Left ventricle myocardium inferior (tissue), 1 donor: ENCODE measurements at regions not wholly inside any gene's neighbourhood (a gene's known extent, or its start where the extent isn't known, plus 50 kb on each side); places are given as distances from the start of the nearest gene placed in this dataset.

Experiments
- DNase-seq: peaks from one replicate; pipeline ENCODE4 v3.0.0-alpha.2; 2020
- H3K27ac ChIP-seq: fragments of 200-600 bp; replicated peaks from 2 replicates; pipeline ENCODE4 v1.8.0; 2021
- H3K27me3 ChIP-seq: fragments of 200-600 bp; 2 replicates; pipeline ENCODE4 v1.8.0; 2021; ENCODE audit warnings: low read depth
- H3K36me3 ChIP-seq: fragments of 200-600 bp; 2 replicates; pipeline ENCODE4 v1.8.0; 2021
- H3K4me1 ChIP-seq: fragments of 200-600 bp; 2 replicates; pipeline ENCODE4 v1.8.0; 2021
- H3K4me3 ChIP-seq: fragments of 200-600 bp; 2 replicates; pipeline ENCODE4 v1.8.0; 2021; ENCODE audit warnings: mild to moderate bottlenecking, moderate library complexity
- H3K9me3 ChIP-seq: fragments of 200-600 bp; replicated peaks from 2 replicates; pipeline ENCODE4 v1.8.0; 2021
- intact Hi-C: fragments of 100-400 bp; cut with micrococcal nuclease; formaldehyde crosslinking; loops from one replicate; pipeline ENCODE4 v1.11.0; 2022
- TF ChIP-seq, protein P1 (sequence below): fragments of 200-600 bp; IDR thresholded peaks from 2 replicates; pipeline ENCODE4 v1.8.0; 2021; ENCODE audit warnings: antibody characterized with exemption, mild to moderate bottlenecking, borderline replicate concordance
- donor health status: DM: no; HTN: yes; CAD: no; lungs with severe emphysema.

DNA sequence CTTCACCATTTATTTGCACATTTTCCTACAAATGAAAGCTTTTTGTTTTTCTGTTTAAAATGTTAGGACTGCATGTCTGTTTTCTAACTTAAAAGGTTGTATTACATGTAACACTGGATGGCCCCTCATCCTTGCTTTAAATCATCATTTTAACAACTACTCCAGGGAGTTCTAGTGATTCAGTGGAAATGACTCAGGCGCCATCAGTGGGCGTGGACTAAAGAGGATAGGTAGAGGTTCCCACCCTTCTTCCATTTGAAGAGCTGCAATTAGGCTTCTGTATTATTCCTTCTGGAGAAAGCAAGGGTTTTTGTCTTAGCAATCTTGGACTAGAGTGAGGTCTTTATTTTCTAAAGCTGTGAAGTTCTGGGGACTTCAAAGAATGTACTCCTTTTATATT, 213.7 kb downstream of the TMEM38B start:
- Histone ChIP-seq H3K9me3 (no peaks in the 10 kb centered on the region), H3K4me1 (peaks cover 13% of the 10 kb centered on the region), H3K4me3 (no peak overlapping the region), H3K27ac (no peak overlapping the region), H3K27me3 (no peaks in the 10 kb centered on the region), H3K36me3 (no peaks in the 10 kb centered on the region)
- no peak for DNase-seq
- TF ChIP-seq, protein P1, sequence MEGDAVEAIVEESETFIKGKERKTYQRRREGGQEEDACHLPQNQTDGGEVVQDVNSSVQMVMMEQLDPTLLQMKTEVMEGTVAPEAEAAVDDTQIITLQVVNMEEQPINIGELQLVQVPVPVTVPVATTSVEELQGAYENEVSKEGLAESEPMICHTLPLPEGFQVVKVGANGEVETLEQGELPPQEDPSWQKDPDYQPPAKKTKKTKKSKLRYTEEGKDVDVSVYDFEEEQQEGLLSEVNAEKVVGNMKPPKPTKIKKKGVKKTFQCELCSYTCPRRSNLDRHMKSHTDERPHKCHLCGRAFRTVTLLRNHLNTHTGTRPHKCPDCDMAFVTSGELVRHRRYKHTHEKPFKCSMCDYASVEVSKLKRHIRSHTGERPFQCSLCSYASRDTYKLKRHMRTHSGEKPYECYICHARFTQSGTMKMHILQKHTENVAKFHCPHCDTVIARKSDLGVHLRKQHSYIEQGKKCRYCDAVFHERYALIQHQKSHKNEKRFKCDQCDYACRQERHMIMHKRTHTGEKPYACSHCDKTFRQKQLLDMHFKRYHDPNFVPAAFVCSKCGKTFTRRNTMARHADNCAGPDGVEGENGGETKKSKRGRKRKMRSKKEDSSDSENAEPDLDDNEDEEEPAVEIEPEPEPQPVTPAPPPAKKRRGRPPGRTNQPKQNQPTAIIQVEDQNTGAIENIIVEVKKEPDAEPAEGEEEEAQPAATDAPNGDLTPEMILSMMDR, result no peak
- intact Hi-C loops, result no loop called here

DNA sequence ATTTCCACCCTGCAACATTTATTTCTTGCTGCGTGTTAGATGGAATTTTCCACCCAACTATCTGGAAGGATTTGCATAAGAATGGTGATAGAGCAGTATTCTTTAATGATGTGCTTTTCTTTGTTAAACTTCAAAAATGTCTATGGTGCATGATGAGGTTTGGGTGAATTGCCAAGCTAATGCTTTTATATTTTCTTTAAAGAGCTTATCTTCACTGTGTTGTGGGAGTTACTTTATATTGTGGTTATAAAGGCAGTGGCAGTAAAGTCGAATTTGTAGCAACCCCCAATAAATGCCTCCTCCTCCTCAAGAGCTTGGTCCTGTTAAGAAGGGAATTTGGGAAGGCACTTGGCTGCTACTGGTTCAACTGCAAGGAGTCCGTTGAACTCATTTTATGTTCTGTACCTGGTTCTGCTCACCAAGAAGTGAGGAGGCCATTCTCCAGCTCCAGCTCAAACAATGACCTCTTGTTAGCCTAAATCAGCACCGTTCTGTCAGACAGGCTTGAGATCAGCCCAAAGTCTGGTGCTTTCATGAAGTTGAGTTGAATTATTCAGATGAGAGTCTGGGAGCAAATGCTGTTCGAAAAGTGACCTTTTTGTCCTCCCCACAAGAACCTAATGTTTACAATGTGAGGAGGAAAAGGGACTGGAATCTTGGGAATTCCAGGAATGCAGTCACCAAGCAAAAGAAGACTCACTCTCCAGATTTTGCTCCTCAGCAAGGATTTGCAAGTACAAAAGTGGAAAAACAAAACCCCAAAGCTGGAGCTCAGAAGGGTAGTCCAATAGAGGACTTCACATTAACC, 217.0 kb downstream of the TMEM38B start:
- no peak overlapping the region for H3K4me3 ChIP-seq
- no peaks in the 10 kb centered on the region for H3K27me3 ChIP-seq
- H3K9me3 ChIP-seq, result no peaks in the 10 kb centered on the region
- DNase-seq, result no peak
- no peaks in the 10 kb centered on the region for H3K36me3 ChIP-seq
- no peak overlapping the region for H3K27ac ChIP-seq
- intact Hi-C loops, result no loop called here
- peaks cover 13% of the 10 kb centered on the region for H3K4me1 ChIP-seq
- TF ChIP-seq, protein P1, result no peak

DNA sequence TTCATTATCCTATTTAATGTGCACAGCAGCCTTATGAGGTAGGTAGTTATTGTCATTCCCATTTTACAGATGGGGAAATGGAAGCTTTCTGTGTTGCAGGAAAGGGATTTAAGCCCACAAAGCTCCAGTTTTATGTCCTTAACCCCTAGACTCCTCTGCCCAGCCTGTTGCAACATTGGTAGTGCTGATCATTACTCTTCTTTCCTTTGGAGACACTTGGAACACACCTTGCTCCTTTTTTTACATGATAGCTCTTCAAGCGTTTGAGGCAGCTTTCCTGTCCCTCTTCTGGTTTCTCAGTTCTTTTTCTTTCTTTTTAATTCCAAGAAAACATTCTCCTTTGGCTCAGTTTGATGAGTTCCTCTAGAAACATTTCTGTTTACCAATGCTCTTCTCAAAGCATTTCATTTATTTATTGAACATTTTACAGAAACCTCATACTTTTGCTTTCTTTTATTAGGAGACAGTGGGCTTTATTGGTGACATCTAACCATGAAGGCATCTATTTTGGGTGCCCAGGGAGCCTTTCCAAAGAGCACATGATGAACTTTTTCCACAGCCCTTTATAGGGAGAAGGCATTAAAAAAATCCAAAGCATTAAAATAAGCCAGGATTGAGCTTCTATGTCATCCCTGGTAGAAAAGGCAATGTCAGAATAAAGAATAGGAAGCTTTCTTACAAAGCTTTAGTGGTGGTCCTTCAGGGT, 218.0 kb downstream of the TMEM38B start:
- DNase-seq, result no peak
- H3K36me3 ChIP-seq, result no peaks in the 10 kb centered on the region
- H3K9me3 ChIP-seq, result no peaks in the 10 kb centered on the region
- H3K4me1 ChIP-seq, result peaks cover 13% of the 10 kb centered on the region
- no peak overlapping the region for H3K27ac ChIP-seq
- TF ChIP-seq, protein P1, result no peak
- H3K27me3 ChIP-seq, result no peaks in the 10 kb centered on the region
- intact Hi-C loops, result no loop called here
- no peak overlapping the region for H3K4me3 ChIP-seq

DNA sequence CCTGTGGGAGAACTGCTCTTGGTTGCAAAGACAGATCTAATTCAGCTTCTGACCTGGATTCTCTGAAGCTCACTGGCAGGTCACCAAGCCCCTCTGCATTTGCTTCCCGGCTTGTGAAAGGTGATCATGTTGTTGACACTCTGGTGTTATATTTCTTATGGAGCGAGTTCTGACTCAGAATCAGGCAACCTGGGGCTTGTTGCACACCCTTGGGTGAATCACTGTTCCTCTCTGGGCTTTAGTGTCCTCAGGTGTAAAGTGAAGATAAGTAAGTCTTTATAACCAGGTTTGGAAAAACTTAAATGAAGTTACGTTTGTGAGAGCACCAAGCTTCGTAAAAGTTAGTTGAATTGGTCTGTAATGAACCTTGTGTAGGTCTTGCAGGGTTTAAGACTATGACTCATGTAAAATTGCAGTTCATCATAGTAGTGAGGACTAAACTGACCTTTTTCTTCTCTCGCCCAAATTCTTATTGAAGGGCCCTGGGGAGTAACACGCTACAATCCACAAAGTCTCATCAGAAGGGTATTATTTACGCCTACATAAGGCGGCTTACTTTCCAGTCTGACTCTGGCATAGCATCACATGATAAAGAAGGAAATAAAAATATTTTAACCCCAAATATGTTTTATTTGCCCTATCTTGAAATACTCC, 218.6 kb downstream of the TMEM38B start:
- Histone ChIP-seq H3K4me1 (peaks cover 13% of the 10 kb centered on the region), H3K36me3 (no peaks in the 10 kb centered on the region), H3K27ac (no peak overlapping the region), H3K4me3 (no peak overlapping the region), H3K9me3 (no peaks in the 10 kb centered on the region), H3K27me3 (no peaks in the 10 kb centered on the region)
- intact Hi-C loops, result no loop called here
- TF ChIP-seq, protein P1, result no peak
- DNase-seq, result no peak

DNA sequence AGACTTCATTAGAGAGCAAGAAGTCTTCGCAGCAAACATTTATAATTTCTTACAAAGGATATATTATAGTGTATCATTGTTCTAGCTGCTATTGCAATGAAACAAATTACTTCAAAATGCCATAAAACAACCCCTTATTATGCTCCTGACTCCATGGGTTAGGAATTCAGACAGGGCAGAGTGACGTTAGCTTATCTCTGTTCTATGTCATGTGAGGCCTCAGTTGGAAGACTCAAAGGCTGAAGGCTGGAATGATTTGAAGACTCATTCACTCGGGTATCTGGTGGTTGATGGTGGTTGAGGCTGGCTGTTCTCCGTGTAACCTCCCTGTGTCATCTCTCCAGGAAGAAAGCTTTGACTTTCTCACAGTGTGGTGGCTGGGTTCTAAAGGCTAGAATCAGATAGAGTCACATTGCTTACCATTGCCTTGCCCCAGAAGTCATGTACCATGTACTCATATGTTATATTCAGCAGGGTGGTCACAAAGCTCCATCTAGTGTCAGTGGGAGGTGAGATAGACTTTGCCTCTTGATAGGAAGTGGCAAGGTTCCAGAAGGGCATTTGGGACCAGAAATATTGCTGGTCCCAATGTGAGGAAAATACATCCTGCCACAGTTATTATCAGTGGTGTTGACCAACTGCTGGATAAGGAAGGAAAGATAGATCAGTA, 226.9 kb downstream of the TMEM38B start:
- Histone ChIP-seq H3K27me3 (no peaks in the 10 kb centered on the region), H3K4me3 (no peak overlapping the region), H3K27ac (no peak overlapping the region), H3K9me3 (no peaks in the 10 kb centered on the region), H3K36me3 (no peaks in the 10 kb centered on the region), H3K4me1 (peaks cover 5% of the 10 kb centered on the region)
- TF ChIP-seq, protein P1, result no peak
- intact Hi-C loops, result no loop called here
- no peak for DNase-seq
